GM23338 (cell line): ENCODE measurements at regions not wholly inside any gene's neighbourhood (a gene's known extent, or its start where the extent isn't known, plus 50 kb on each side); places are given as distances from the start of the nearest gene placed in this dataset.

Experiments
- CREB1 ChIP-seq: fragments of 250-450 bp; sonication (Bioruptor Pico); IDR thresholded peaks from 2 replicates; pipeline ENCODE4 v1.5.0; 2020; ENCODE audit warnings: low read depth, mild to moderate bottlenecking, moderate library complexity
- CTCF ChIP-seq, 2 experiments: fragments of 200-600 bp in 1 of 2; sonication (generic) in 1 of 2; conservative IDR thresholded peaks; 2 replicates each; pipeline versions ENCODE4 v1.5.1 to v1.6.1; 2016 to 2017; ENCODE audit warnings: antibody characterized with exemption in 2 of 2, low read depth in 2 of 2, mild to moderate bottlenecking in 2 of 2, moderate library complexity in 1 of 2
- EZH2 ChIP-seq: fragments of 200-600 bp; sonication (generic); IDR thresholded peaks from one replicate; pipeline ENCODE4 v1.8.0; 2017; ENCODE audit warnings: antibody characterized with exemption, mild to moderate bottlenecking, low read depth; ENCODE audit not compliant: unreplicated experiment
- EZH2phosphoT487 ChIP-seq: fragments of 200-600 bp; sonication (generic); IDR thresholded peaks from one replicate; pipeline ENCODE4 v1.8.1; 2018; ENCODE audit warnings: antibody characterized with exemption; ENCODE audit not compliant: unreplicated experiment
- POLR2AphosphoS5 ChIP-seq: IDR thresholded peaks from 2 replicates; pipeline ENCODE4 v1.6.1; 2016; ENCODE audit warnings: antibody characterized with exemption, low read depth
- REST ChIP-seq: IDR thresholded peaks from one replicate; pipeline ENCODE4 v1.6.1; 2018; ENCODE audit warnings: antibody characterized with exemption; ENCODE audit not compliant: unreplicated experiment
- STAT1 ChIP-seq: IDR thresholded peaks from one replicate; pipeline ENCODE4 v1.6.1; 2016; ENCODE audit warnings: antibody characterized with exemption; ENCODE audit not compliant: unreplicated experiment
- ZNF462 ChIP-seq: fragments of 250-450 bp; sonication (Bioruptor Pico); IDR thresholded peaks from 2 replicates; pipeline ENCODE4 v1.5.0; 2020; ENCODE audit warnings: mild to moderate bottlenecking, moderate library complexity

GRCh38 chr2:234788381-234788780 lies 163.4 kb upstream of the SH3BP4 start:
- TF ChIP-seq CTCF (conservative IDR thresholded peaks at IDR 0.05; ENCODE audit: low read depth in 2 of 2) (no peak), REST (no peak), EZH2phosphoT487 (no peak), STAT1 (no peak), EZH2 (no peak), ZNF462 (no peak), CREB1 (CRISPR knock-in tag) (no peak), POLR2AphosphoS5 (no peak)
